Renal pelvis (tissue), 1 donor: ENCODE measurements at regions not wholly inside any gene's neighbourhood (a gene's known extent, or its start where the extent isn't known, plus 50 kb on each side); places are given as distances from the start of the nearest gene placed in this dataset.

ENCODE experiments used
- DNase-seq: peaks from one replicate; pipeline ENCODE4 v3.0.0-alpha.2; 2013

- DNase-seq: no peak
Measured at GRCh38 chr7:80403686-80404241, 108.1 kb downstream of the GNAT3 start.

DNA sequence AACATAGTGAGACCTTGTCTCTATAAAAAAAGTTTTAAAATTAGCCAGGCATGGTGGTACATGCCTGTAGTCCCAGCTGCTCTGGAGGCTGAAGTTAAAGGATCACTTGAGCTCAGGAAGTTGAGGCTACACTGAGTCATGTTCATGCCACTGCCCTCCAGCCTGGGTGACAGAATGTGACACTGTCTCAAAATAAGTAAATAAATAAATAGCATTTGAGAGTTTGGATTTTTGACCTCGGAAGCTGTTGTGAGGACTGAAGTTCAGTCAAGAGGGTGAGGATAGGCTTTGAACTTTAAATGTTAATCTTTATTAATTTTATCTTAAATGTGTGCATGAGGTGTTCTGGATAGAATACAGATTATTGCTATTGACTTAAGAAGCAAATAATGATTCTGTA is 110.2 kb downstream of the GNAT3 start:
- DNase-seq: no peak

- no peak for DNase-seq
Measured at GRCh38 chr7:80393786-80394185, 118.1 kb downstream of the GNAT3 start.

DNA sequence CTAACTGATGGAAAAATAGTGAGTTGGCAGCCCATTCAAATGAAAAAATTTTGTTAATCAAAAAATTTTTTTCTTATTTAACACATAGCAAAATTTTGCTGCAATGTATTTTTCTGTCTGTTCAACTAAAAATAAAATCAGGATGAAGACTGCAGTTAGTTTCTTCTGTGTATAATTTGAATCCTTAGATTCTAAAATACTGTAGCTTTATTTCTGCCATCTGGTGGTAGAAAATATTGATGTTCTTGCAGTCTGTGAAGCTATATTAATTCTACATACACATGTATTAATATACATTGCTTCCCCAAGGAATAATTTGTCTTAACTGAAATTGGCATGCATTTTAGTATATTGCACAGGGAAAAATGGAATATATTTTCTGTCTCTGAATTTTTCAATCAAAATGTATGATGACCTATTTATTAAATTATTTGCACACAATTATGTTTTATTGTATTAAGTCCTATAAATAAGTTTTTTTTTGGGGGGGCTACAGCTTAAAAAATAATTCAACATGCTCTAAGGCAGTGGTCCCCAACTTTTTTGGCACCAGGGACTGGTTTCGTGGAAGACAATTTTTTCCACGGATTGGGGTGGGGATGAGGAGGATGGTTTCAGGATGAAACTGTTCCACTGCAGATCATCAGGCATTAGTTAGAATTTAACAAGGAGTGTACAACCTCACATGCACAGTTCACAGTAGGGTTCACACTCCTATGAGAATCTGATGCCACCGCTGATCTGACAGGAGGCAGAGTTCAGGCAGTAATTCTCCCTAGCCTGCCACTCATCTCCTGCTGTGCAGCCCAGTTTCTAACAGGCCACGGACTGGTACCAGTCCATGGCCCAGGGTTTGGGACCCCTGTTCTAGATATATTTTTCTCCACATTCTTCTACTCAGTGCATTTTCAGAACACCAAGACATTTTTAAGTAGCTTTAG is 119.4 kb downstream of the GNAT3 start:
- peak; percentile 28 for DNase-seq

GRCh38 chr7:80387634-80388193 is 124.2 kb downstream of the GNAT3 start:
- peak; percentile 28 for DNase-seq

DNA sequence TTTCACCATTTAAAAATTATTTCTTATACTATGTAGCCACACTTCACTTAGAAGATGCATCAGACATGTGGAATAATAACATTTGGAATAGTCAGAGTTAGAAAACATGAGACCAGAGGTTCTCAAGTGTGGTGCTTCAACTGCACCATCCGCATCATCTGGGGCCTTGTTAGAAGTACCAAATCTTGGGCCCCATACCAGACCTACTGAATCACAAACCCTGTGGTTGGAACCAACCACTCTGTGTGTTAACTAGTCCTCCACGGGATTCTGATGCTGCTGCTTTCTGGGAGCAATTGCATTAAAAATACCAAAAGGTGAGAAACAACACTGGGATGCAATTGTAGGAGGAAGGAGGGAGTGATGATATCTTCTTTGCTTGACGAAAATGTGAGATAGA is 125.2 kb downstream of the GNAT3 start:
- DNase-seq: no peak

GRCh38 chr7:80385508-80385907 is 126.4 kb downstream of the GNAT3 start:
- peak; percentile 22 for DNase-seq

DNA sequence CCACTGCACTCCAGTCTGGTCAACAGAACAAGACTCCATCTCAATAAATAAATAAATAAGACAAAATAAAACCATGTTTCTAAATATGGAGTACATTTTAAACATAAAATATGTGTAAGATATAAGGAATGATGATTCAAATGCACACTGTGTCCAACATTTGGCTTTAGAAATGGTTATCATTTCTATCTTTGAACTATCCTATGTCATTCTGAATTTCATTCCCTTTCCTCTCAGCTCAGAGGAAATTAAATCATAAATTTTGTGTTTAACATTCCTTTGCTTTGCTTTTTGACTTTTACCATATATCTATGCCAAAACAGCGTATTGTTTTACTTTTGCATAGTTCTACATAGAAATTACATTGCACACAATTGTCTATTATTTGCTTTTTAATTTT is 130.9 kb downstream of the GNAT3 start:
- DNase-seq: no peak

- DNase-seq: peak; percentile 30
Measured at GRCh38 chr7:80379034-80379982, 132.6 kb downstream of the GNAT3 start.

- no peak for DNase-seq
Measured at GRCh38 chr7:80374321-80374720, 137.5 kb downstream of the GNAT3 start.

- no peak for DNase-seq
Measured at GRCh38 chr7:80373429-80374032, 138.3 kb downstream of the GNAT3 start.

GRCh38 chr7:80372415-80372814 is 139.4 kb downstream of the GNAT3 start:
- no peak for DNase-seq

DNA sequence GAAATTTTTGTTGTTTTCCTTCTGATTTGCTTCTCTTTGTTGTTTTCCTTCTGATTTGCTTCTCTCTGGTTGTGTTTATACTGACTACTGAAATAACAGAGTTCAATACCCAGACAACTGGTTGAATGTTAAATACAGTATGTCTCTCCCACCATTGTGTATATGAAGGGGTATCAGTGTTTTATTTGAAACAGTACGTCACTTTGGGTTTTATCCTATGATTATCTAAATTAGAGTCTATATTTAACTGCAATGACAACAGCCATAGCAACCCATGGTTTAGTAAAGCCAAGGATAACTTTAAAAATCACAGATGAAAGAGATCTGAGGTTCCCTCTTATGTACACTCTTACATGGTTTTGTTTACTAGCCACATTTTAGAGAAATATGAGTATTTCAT is 141.3 kb downstream of the GNAT3 start:
- no peak for DNase-seq

GRCh38 chr7:80369321-80369720 is 142.5 kb downstream of the GNAT3 start:
- DNase-seq: no peak

DNA sequence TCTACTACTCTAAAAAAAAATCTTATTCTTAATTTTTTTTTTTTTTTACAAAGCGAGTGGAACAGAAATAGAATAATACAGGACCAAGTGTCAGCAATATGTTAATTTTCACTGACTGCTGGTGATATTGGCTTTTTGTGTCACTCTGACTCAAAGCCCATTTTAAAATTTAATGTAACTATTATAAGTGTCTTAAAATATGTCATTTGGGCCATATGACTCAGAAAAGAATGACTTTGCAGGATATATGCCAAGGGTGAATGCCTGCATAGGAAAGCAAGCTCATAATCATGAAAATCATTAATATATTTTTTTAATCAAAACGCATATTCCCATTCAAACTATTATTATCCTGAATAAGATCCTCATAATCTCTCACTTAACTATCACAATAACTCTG is 149.2 kb downstream of the GNAT3 start:
- DNase-seq: no peak

DNA sequence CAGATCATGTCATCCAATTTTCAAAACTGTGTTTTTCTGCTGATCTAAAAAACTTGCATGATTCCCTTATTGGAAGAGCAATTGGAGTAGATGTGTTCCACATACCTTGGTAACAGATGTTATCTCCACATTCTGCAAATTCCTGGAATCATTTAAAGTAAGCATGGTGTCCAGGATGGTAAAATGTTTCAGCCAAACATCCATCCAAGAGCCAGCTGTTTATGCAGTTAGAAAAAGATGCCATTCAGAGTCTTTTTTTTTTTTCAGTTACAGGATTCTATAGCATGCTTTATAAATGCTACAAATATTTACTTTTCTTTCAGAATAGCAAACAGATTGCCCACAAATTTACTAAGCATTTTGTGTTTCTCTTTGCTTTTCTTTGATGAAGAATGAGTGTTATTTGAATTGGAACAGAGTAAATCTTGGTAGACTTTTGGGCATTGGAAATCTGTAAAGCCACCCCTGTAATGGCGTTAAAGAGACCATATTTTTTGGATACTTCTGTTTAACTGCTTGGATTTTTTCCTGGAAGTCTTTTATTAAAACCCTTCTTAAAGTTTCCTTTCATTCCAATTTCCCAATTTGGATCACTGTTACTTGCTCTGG is 149.8 kb downstream of the GNAT3 start:
- DNase-seq: no peak

DNA sequence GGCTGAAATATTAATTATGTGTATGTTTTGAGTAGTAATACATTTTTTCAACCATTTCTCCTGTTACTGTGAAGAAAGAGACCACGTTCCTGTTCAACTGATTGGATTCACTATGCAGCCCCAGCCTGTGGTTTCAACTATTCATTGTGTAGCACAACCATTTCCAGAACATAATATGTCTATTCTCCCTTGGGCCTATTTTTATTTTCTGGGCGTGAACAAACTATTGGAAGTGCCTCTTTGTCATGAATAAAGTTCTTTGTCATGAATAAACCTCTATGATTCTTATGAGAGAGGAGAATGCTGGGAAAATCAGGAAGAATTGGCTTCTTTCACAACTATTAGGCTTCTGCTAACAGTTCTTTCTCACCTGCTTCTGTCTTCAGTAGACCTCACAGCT is 152.4 kb downstream of the GNAT3 start:
- no peak for DNase-seq

- DNase-seq: peak; percentile 11
Measured at GRCh38 chr7:80359029-80359428, 152.8 kb downstream of the GNAT3 start.

DNA sequence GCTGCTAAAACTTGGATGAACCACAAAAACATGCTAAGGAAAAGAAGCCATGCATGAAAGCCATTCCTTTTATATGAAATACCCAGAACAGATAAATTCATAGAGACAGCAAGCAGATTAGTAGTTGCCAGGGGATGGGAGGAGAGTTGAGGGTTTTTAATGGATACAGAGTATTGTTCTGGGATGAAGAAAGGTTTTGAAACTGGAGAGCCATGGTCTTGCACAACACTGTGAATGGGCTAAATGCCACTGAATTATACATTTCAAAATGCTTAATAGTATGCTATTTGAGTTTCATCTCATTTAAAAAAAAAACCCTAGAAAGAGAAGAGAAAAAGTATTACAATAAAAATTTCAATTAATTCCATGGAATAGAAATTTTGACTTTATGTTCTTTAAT is 154.3 kb downstream of the GNAT3 start:
- no peak for DNase-seq

- DNase-seq: no peak
Measured at GRCh38 chr7:80350430-80350829, 161.4 kb downstream of the GNAT3 start.

DNA sequence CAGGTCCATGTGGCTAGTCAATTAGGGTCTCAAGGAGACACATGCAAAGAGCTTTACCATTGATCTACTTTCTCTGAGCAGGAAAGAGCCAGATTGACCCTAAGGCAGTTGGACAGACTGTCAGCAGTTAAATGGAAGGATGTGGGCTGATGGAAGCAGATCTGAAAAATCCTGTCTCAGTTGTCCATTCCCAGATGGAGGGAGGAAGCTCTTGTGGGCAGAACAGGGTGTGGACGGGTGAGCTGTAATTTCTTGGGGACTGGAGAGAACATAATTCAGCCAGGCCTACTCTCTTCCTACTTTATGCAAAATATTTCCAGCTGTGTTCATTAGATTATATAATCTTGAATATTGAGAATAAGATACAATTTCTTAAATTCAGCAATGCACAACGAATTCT is 163.6 kb downstream of the GNAT3 start:
- no peak for DNase-seq
